ENCODE measurements at regions not wholly inside any gene's neighbourhood (a gene's known extent, or its start where the extent isn't known, plus 50 kb on each side); places are given as distances from the start of the nearest gene placed in this dataset.

- TF ChIP-seq ZNF592 (IDR thresholded peaks at IDR 0.05), result no peak
- TF ChIP-seq IRF4 (IDR thresholded peaks at IDR 0.05; ENCODE audit: low read depth, low read length), result no peak
- no peak for TF ChIP-seq RBBP5 (conservative IDR thresholded peaks at IDR 0.05)
- no peak for TF ChIP-seq RELA (IDR thresholded peaks at IDR 0.05; ENCODE audit: borderline replicate concordance, partially characterized antibody)
- TF ChIP-seq SUPT20H (IDR thresholded peaks at IDR 0.05; ENCODE audit: borderline replicate concordance, control insufficient read depth, low read depth, low read length), result no peak
- TF ChIP-seq PML (IDR thresholded peaks at IDR 0.05; ENCODE audit: low read length), result no peak
- TF ChIP-seq EED (IDR thresholded peaks at IDR 0.05; ENCODE audit: low read depth), result no peak
- TF ChIP-seq TCF3 (IDR thresholded peaks at IDR 0.05; ENCODE audit: borderline replicate concordance, insufficient read depth, low read depth, low read length), result no peak
- TF ChIP-seq ATF7 (IDR thresholded peaks at IDR 0.05; ENCODE audit: low read depth), result no peak
Observed at GRCh38 chr6:93087606-93088005, 331.8 kb downstream of the EPHA7 start (continued).

- no peaks in the 10 kb centered on the region for H3K27me3 ChIP-seq (replicated peaks in 1 of 2; ENCODE audit: control insufficient read depth in 2 of 2, insufficient read depth in 2 of 2, low read length in 1 of 2)
- H2AFZ ChIP-seq (ENCODE audit: control insufficient read depth, low read depth, low read length), result no peak overlapping the region
- intact Hi-C loops (cut with micrococcal nuclease; ENCODE audit: unreplicated experiment), result no loop called here
- ChIA-PET POLR2A (no interaction called here), RAD21 (ENCODE audit: unreplicated experiment) (no interaction called here), SMC1A (ENCODE audit: uncharacterized antibody, unreplicated experiment) (no interaction called here), CTCF (no interaction called here)
- no peak overlapping the region for H3K27ac ChIP-seq (ENCODE audit: control insufficient read depth, insufficient read depth)
- H3K79me2 ChIP-seq (ENCODE audit: control insufficient read depth, insufficient read depth, low read length), result no peaks in the 10 kb centered on the region
- in situ Hi-C loops (cut with MboI), result no loop called here
- no peaks in the 10 kb centered on the region for H3K36me3 ChIP-seq (ENCODE audit: control insufficient read depth in 2 of 2, insufficient read depth in 2 of 2, low read length in 1 of 2)
- H4K20me1 ChIP-seq (ENCODE audit: control insufficient read depth, insufficient read depth), result no peaks in the 10 kb centered on the region
- no peaks in the 10 kb centered on the region for H3K4me1 ChIP-seq (ENCODE audit: control insufficient read depth, insufficient read depth, low read length)
- FAIRE-seq (no peak), DNase-seq (ENCODE audit: low read depth, low spot score) (no peak), ATAC-seq (no peak)
- H3K4me2 ChIP-seq (ENCODE audit: control insufficient read depth, insufficient read depth), result no peak overlapping the region
- H3K9me3 ChIP-seq (replicated peaks; ENCODE audit: control insufficient read depth, insufficient read depth, low read length), result no peaks in the 10 kb centered on the region
- no peak overlapping the region for H3K9ac ChIP-seq (ENCODE audit: control insufficient read depth, insufficient read depth, low read length)
- BruUV-seq (replicated peaks), result no TSS peak
- H3K4me3 ChIP-seq, result no peak overlapping the region
- no peak for TF ChIP-seq KAT2A (conservative IDR thresholded peaks at IDR 0.05; ENCODE audit: control insufficient read depth, low read depth, low read length)
- no peak for TF ChIP-seq PRDM15 (CRISPR knock-in tag; IDR thresholded peaks at IDR 0.05)
- no peak for TF ChIP-seq CHD1 (IDR thresholded peaks at IDR 0.05; ENCODE audit: low read depth, low read length)
- TF ChIP-seq ATF2 (IDR thresholded peaks at IDR 0.05; ENCODE audit: low read length), result no peak
- no peak for TF ChIP-seq RELB (IDR thresholded peaks at IDR 0.05; ENCODE audit: low read depth)
- TF ChIP-seq HCFC1 (IDR thresholded peaks at IDR 0.05; ENCODE audit: low read length), result no peak
- no peak for TF ChIP-seq EED (IDR thresholded peaks at IDR 0.05; ENCODE audit: low read depth)
Observed at GRCh38 chr6:93086351-93086750, 333.0 kb downstream of the EPHA7 start.

Measured in GM12878 (cell line).